ENCODE measurements at regions not wholly inside any gene's neighbourhood (a gene's known extent, or its start where the extent isn't known, plus 50 kb on each side); places are given as distances from the start of the nearest gene placed in this dataset.

- DNase-seq (ENCODE audit: insufficient read length, low spot score): no peak
- FAIRE-seq: no peak
Measured at GRCh38 chr5:174607205-174607604, 117.2 kb upstream of the MSX2 start.

GRCh38 chr5:174607916-174608315 is 116.5 kb upstream of the MSX2 start:
- no peak for FAIRE-seq
- no peak for DNase-seq (ENCODE audit: insufficient read length, low spot score)

GRCh38 chr5:174608631-174609097 is 115.7 kb upstream of the MSX2 start:
- no peak for DNase-seq (ENCODE audit: insufficient read length, low spot score)
- FAIRE-seq: no peak

GRCh38 chr5:174609116-174609515 is 115.3 kb upstream of the MSX2 start:
- no peak for DNase-seq (ENCODE audit: insufficient read length, low spot score)
- FAIRE-seq: no peak

- FAIRE-seq (no peak), DNase-seq (ENCODE audit: insufficient read length, low spot score) (no peak)
Measured at GRCh38 chr5:174610968-174611367, 113.4 kb upstream of the MSX2 start.

GRCh38 chr5:174612686-174613085 is 111.7 kb upstream of the MSX2 start:
- FAIRE-seq: no peak
- no peak for DNase-seq (ENCODE audit: insufficient read length, low spot score)

- no peak for FAIRE-seq
- DNase-seq (ENCODE audit: insufficient read length, low spot score): no peak
Measured at GRCh38 chr5:174614500-174615135, 109.8 kb upstream of the MSX2 start.

- DNase-seq (ENCODE audit: insufficient read length, low spot score): no peak
- FAIRE-seq: no peak
Measured at GRCh38 chr5:174616036-174616435, 108.3 kb upstream of the MSX2 start.

GRCh38 chr5:174617285-174617684 is 107.1 kb upstream of the MSX2 start:
- DNase-seq (ENCODE audit: insufficient read length, low spot score) (no peak), FAIRE-seq (no peak)

- FAIRE-seq (no peak), DNase-seq (ENCODE audit: insufficient read length, low spot score) (no peak)
Measured at GRCh38 chr5:174617910-174618309, 106.5 kb upstream of the MSX2 start.

- DNase-seq (ENCODE audit: insufficient read length, low spot score): no peak
- FAIRE-seq: no peak
Measured at GRCh38 chr5:174618589-174618988, 105.8 kb upstream of the MSX2 start.

- FAIRE-seq (no peak), DNase-seq (ENCODE audit: insufficient read length, low spot score) (no peak)
Measured at GRCh38 chr5:174622067-174622466, 102.3 kb upstream of the MSX2 start.

GRCh38 chr5:174623018-174623417 is 101.4 kb upstream of the MSX2 start:
- DNase-seq (ENCODE audit: insufficient read length, low spot score) (no peak), FAIRE-seq (no peak)

GRCh38 chr5:174623433-174624019 is 100.9 kb upstream of the MSX2 start:
- no peak for FAIRE-seq

GRCh38 chr5:174624733-174625522 is 99.5 kb upstream of the MSX2 start:
- FAIRE-seq: no peak
- no peak for DNase-seq (ENCODE audit: insufficient read length, low spot score)

More at GRCh38 chr5:174623433-174624019, 100.9 kb upstream of the MSX2 start:
- DNase-seq (ENCODE audit: insufficient read length, low spot score): no peak

- FAIRE-seq: no peak
- DNase-seq (ENCODE audit: insufficient read length, low spot score): no peak
Measured at GRCh38 chr5:174625591-174626350, 98.6 kb upstream of the MSX2 start.

GRCh38 chr5:174626369-174626920 is 97.9 kb upstream of the MSX2 start:
- DNase-seq (ENCODE audit: insufficient read length, low spot score) (no peak), FAIRE-seq (no peak)

- no peak for FAIRE-seq
Measured at GRCh38 chr5:174636094-174636493, 88.3 kb upstream of the MSX2 start.

GRCh38 chr5:174642816-174643405 is 81.5 kb upstream of the MSX2 start:
- no peak for DNase-seq (ENCODE audit: insufficient read length, low spot score)
- no peak for FAIRE-seq

More at GRCh38 chr5:174636094-174636493, 88.3 kb upstream of the MSX2 start:
- DNase-seq (ENCODE audit: insufficient read length, low spot score): no peak

GRCh38 chr5:174644436-174644835 is 79.9 kb upstream of the MSX2 start:
- FAIRE-seq (no peak), DNase-seq (ENCODE audit: insufficient read length, low spot score) (no peak)

Measured in GM19239 (cell line).